Glomerular endothelial cell (primary cell): ENCODE measurements at regions not wholly inside any gene's neighbourhood (a gene's known extent, or its start where the extent isn't known, plus 50 kb on each side); places are given as distances from the start of the nearest gene placed in this dataset.
"Not testable (repeated sequence)": the region's sequence is repeated elsewhere in the genome, so short reads cannot be mapped to it uniquely, and the experiment has no call there.

Source experiments
- DNase-seq: peaks from one replicate; pipeline ENCODE4 v3.0.0-alpha.2; 2011; ENCODE audit warnings: low read depth, low spot score; ENCODE audit errors: extremely low read depth

DNA sequence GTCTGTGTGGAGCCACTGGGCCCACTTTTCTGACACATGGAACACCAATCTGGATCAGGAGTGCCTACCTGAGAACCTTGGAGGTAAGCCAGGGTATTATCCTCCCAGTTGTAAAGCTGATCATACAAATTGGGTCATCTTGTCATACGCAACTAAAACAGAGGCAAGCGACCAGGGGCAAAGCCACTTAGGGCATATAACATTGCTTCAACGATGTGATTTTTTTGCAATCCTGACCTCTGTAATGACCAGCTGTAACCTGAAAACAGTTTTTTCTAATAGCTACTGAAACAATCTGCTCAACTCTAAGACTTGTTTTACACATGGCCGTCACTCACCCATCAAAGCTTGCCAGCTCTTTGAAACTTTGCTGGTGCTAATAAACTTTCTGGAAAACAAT, 261.5 kb upstream of the AGTR2 start:
- no peak for DNase-seq

DNA sequence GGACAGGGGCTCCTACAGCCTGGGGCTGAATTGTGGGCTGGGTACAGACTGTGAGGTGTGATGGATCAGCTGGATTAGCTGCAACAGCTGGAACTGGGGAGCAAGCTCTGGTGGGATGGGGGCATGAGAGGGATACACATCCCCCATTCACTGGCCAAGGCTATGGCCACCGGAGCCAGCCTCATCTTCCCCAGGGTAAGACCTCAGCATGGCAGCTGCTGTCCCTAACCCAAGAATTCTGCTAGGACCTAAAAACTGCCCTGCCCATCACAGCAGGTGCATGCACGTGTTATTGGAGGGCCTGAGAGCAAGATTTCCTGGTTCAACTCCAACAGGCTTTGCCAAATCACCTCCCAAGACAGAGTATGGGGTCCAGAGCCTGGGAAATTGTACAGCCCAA, 258.6 kb upstream of the AGTR2 start:
- DNase-seq, result no peak

GRCh38 chrX:115912372-115912897, 258.1 kb upstream of the AGTR2 start:
- DNase-seq, result no peak

DNA sequence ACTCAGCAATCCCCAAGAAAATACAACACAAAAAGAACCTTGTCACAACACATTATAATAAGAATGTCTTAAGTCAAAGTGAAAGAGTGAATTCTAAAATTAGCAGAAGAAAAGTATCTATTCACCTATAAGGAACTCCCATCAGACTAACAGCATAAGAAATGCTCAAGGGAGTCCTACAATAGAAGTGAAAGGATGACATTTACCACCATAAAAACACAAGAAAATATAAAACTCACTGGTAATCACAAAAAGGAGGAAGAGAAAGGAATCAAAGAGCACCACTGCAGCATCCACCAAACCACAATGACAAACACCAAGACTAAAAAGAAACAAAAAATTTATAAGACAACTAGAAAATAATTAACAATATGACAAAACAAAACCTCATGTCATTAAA, 257.0 kb upstream of the AGTR2 start:
- DNase-seq, result no peak

DNA sequence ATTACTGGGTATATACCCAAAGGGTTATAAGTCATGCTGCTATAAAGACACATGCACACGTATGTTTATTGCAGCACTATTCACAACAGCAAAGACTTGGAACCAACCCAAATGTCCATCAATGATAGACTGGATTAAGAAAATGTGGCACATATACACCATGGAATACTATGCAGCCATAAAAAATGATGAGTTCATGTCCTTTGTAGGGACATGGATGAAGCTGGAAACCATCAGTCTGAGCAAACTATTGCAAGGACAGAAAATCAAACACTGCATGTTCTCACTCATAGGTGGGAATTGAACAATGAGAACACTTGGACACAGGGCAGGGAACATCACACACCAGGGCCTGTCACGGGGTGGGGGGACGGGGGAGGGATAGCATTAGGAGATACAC, 254.9 kb upstream of the AGTR2 start:
- not testable (repeated sequence) for DNase-seq

GRCh38 chrX:115929480-115929879, 241.1 kb upstream of the AGTR2 start:
- no peak for DNase-seq

- no peak for DNase-seq
These were observed 234.5 kb upstream of the AGTR2 start for GRCh38 chrX:115936008-115936407.

- DNase-seq, result no peak
These were observed 231.5 kb upstream of the AGTR2 start for GRCh38 chrX:115939070-115939469.

DNA sequence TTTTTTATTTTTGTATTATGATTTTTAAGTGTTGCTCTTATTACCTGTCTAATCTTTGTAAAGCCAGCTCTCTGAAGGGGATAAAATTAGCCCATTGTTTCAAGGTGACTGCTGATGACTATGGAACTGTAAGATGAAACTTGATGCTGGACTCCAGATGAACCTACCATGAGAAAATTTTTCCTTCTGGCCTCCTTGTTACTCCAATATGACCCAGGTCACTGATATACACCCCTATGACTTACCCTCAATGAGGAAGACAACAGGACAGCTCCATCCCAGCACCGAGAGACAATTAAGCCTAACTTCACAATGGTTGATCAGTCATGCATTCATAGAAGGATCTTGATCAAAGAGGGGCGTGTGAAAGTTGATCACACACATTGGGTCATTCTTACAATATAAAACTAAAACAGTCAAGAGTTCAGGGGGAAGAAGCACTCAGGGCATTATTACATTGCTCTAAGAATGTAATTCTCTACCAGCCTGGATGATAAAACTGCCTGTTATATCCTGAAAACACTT, 230.8 kb upstream of the AGTR2 start:
- DNase-seq, result no peak

- no peak for DNase-seq
These were observed 230.2 kb upstream of the AGTR2 start for GRCh38 chrX:115940348-115940747.

DNA sequence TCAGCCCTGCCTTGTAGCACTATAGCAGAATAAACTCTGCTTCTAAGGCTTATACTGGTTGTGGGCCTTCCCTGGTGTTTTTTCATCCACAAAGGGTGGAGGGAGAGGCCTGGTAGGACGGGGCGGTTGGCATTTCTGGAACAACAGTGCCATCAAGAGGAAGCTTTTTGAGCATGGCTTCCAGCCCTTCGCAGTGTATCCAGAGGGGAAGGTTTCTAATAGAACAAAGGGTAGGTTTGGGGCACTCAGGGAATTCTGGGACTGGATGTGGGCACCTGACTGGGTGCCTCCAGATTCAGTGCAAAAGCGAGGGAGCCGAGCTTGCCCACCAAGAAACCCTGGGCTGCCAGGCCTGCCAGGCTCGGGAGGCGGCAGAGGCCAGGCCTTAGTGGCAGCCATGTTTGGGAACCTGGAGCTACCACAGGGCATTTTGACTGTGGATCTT, 229.6 kb upstream of the AGTR2 start:
- DNase-seq, result peak; percentile 20

DNA sequence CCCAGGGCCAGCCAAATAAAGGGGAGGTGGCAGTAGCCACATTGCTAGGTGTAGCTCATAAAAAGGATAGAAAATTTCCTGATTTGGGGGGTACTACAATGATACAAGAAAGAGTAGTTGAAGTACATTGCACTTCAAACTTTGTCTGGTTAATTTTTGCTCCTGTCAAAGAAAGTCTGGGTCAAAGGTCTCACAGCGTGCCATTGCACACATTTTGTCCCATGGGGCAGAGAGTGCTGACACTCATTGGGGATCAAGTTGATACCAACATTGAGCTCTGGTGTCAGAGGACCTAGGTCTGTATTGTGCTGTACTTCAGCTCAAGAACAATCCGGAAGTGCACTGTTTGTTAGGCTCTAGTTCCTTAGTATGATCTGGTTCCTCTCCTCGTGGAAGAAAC, 229.2 kb upstream of the AGTR2 start:
- DNase-seq, result no peak

- no peak for DNase-seq
These were observed 224.5 kb upstream of the AGTR2 start for GRCh38 chrX:115946059-115946458.

DNA sequence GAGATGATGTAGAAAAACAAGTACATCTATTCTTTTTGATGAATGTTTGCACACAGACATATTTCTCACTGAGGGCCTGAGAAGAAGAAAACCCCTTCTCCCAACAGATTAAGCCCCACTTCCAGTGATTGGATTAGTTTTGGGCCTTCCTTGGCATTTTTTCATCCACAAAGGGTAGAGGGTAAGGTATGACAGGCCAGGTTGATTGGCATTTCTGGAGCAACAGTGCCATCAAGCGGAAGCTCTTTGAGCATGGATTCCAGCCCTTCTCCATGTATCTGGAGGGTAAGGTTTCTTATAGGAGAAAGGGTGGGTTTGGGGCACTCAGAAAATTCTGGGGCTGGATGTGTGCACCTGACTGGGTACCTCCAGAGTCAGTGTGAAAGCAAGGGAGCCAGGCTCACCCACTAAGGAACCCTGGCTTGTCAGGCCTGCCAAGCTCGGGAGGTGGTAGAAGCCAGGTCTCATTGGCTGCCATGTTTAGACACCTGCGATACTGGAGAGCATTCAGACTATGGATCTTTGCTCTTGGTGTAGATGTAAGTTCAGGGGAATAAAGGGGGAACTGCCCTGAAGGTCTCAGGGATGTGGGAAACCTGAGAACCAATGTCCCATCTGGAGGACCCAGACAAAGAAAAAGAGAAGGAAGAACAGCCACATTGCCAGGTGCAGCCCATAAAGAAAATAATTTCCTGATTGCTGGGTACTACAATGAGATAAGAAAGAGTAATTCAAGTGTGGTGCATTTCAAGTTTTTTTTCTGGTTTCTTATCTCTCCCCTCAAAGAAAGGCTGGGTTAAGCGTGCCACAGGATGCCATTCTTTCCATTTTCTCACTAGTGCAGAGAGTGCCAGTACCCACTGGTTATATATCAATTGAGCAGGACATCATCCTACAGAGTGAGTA, 222.3 kb upstream of the AGTR2 start:
- no peak for DNase-seq

DNA sequence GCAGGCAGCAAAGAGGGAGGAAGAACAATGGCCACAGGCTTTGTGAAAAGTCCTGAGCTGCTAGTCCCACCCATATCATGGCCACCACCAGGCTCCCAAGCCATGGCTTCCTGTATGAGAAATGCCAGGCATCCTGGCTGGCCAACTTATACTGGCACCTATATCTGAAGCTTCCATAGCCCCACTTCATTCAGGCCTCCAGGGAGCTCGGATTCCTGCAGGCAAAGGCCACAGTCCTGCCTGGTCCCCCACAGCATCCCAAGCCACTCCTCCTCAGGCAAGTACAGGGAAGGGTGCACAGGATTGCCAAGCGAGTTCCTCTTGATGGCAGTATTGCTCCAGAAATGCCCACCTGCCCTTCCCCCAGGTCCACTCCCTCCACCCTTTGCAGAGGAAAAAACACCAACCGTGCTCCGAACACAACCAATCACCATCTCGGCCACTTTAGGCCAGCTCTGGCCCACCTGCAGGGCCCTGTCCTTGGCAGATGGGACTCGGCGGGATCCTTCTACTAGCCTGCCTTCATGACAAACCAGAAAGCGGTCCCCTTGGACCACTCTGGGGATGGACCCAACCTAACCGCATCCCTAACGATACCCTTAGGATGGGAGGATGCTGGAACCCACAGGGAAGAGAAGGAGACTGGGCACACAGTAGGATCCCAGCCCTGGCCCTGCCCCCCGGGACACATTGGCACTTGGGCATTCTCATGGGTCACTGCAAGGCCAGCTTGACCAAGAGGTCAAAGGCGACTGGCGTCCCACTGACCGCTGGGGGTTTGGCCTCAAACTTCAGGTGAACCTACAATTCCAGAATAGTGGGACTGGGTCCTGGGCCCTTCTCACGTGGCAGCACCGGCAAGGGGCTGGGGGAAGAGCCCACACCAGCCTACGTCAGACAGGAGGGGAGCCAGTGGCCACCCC, 220.4 kb upstream of the AGTR2 start:
- no peak for DNase-seq

DNA sequence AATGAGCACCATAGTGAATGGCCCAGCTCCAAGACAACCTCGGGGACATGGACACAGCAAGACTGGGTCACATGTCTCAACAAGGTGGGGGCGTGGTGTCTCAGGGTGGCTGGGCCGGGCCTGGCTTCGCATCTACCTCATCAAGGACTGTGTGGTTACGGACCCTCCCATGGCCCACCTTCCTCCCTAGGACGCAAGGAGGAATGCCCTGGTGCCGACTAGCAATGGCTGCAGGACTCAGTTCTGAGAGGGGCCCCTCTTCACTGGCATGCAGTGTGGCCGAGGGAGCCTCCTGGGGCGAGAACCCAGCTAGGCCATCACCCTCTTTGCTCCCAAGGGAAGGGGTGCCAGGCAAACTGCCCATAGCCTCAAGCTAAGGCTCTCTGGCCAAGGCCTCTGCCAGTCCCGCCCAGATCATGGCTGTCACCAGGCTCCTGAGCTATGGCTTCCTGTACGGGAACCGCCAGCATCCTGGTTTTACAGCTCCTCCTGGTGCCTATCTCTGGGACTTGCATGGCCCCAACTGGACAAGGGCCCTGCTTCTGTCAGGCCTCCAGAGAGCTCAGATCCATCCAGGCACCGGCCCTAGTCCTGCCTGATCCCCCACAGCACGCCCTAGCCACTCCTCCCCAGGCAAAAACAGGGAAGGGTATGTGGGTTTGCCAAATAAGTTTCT, 218.0 kb upstream of the AGTR2 start:
- no peak for DNase-seq

DNA sequence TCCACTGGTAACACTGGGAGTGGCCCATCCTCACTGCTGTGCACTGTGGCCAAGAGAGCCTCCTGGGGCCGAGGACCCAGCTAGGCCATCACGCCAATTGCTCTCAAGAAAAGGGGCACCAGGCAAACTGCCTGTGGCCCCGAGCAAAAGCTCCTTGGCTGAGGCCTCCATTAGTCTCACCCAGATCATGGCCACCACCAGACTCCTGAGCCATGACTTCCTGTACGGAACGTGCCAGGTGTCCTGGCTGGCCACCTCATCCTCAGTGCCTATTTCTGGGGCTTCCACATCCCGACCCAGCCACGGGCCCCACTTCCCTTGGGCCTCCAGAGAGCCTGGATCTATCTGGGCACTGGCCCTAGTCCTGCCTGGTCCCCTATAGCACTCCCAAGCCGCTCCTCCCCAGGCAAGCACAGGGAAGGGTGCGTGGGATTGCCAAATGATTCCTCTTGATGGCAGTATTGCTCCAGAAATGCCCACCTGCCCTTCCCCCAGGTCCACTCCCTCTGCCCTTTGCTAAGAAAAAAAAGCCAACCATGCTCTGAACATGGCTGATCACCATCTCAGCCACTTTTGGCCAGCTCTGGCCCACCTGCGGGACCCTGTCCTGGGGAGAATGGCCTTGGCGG, 212.6 kb upstream of the AGTR2 start:
- DNase-seq, result no peak

GRCh38 chrX:115958687-115959359, 211.7 kb upstream of the AGTR2 start:
- DNase-seq, result no peak

DNA sequence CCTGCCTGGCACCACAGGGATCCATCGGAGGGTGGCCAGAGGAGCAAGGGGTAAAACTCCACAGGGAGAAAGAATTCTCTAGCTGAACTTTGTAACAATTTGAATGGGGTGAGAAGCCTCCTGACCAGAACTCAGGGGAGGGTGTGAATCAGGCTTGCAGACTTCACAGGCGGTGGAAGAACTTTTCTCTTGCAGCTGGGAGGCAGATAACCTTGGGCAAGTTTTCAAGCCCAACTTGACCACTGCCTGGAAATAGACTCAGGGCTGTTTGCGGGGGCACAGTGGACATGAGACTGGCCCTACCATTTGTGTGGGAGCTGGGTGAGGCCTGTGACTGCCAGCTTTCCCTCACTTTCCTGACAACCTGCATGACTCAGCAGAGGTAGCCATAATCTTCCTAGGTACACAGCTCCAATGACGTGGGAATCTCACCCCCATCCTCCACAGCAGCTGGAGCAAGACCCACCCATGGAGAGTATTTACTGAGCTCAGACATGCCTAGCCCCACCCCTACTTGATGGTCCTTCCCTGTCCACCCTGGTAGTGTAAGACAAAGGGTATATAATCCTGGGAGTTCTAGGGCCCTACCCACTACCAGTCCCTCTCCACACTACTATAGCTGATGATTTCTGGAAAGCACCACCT, 210.0 kb upstream of the AGTR2 start:
- no peak for DNase-seq
